Esophagus squamous epithelium (tissue), 4 donors: ENCODE measurements at regions not wholly inside any gene's neighbourhood (a gene's known extent, or its start where the extent isn't known, plus 50 kb on each side); places are given as distances from the start of the nearest gene placed in this dataset.

Source experiments
- POLR2A ChIP-seq, 4 donors: fragments of 450-650 bp; IDR thresholded peaks; one replicate each; pipeline ENCODE4 v1.6.1; 2017; ENCODE audit warnings: antibody characterized with exemption in 4 of 4, mild to moderate bottlenecking in 4 of 4, moderate library complexity in 3 of 4
- TF ChIP-seq, protein P1 (sequence below), 6 experiments: fragments of 450-650 bp in 4 of 6; fragments of 200-600 bp in 2 of 6; sonication (generic) in 2 of 6; IDR thresholded peaks; one replicate each; pipeline ENCODE4 v1.5.1; 2016 to 2019; ENCODE audit warnings: antibody characterized with exemption in 6 of 6, mild to moderate bottlenecking in 4 of 6, moderate library complexity in 4 of 6

DNA sequence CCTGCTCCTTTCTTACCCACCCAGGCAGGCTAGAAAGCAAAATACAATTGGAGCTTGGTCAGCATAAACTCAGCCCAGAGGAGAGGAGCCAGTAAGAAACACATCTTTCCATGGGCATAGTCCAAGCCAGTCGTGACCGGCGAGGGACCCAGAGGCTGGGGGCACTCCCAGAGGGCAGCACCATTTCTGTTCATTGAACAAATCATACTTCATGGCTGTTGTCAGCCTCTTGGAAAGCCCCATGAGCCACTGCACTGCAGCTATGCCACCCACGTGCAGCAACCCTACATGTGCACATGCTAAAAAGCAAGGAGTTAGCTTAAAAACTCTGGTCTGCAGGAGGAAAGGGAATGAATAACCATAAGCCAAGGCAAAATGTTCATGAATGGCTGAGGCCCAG, 90.0 kb upstream of the CDKN3 start:
- TF ChIP-seq, protein P1, sequence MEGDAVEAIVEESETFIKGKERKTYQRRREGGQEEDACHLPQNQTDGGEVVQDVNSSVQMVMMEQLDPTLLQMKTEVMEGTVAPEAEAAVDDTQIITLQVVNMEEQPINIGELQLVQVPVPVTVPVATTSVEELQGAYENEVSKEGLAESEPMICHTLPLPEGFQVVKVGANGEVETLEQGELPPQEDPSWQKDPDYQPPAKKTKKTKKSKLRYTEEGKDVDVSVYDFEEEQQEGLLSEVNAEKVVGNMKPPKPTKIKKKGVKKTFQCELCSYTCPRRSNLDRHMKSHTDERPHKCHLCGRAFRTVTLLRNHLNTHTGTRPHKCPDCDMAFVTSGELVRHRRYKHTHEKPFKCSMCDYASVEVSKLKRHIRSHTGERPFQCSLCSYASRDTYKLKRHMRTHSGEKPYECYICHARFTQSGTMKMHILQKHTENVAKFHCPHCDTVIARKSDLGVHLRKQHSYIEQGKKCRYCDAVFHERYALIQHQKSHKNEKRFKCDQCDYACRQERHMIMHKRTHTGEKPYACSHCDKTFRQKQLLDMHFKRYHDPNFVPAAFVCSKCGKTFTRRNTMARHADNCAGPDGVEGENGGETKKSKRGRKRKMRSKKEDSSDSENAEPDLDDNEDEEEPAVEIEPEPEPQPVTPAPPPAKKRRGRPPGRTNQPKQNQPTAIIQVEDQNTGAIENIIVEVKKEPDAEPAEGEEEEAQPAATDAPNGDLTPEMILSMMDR (IDR thresholded peaks at IDR 0.05): no peak
- no peak for TF ChIP-seq POLR2A (IDR thresholded peaks at IDR 0.05)
